Stomach (tissue), 4 donors: ENCODE measurements at regions not wholly inside any gene's neighbourhood (a gene's known extent, or its start where the extent isn't known, plus 50 kb on each side); places are given as distances from the start of the nearest gene placed in this dataset.

Experiments
- POLR2A ChIP-seq, 4 donors: fragments of 450-650 bp; IDR thresholded peaks; one replicate each; pipeline ENCODE4 v1.6.1; 2016; ENCODE audit warnings: antibody characterized with exemption in 4 of 4, control low read depth in 2 of 4, mild to moderate bottlenecking in 1 of 4, moderate library complexity in 1 of 4
- POLR2AphosphoS5 ChIP-seq, 3 donors: sonication (generic); formaldehyde crosslinking; IDR thresholded peaks; one replicate each; pipeline ENCODE4 v1.6.1; 2016; ENCODE audit warnings: antibody characterized with exemption in 3 of 3

- TF ChIP-seq POLR2AphosphoS5 (IDR thresholded peaks at IDR 0.05) = no peak
- TF ChIP-seq POLR2A (IDR thresholded peaks at IDR 0.05) = no peak
Observed at GRCh38 chr6:114940181-114940580, 597.4 kb upstream of the HS3ST5 start.
